Astrocyte (in vitro differentiated cells and primary cell): ENCODE measurements at regions not wholly inside any gene's neighbourhood (a gene's known extent, or its start where the extent isn't known, plus 50 kb on each side); places are given as distances from the start of the nearest gene placed in this dataset.

Source experiments
- CTCF ChIP-seq: IDR thresholded peaks from 2 replicates; pipeline ENCODE4 v1.5.1; 2011; ENCODE audit warnings: low read depth, mild to moderate bottlenecking, inconsistent platforms, low read length, moderate library complexity; ENCODE audit not compliant: insufficient read depth
- EZH2 ChIP-seq: IDR thresholded peaks from 2 replicates; pipeline ENCODE4 v1.6.1; 2012; ENCODE audit warnings: mild to moderate bottlenecking, low read length, inconsistent platforms; ENCODE audit not compliant: insufficient read depth

- TF ChIP-seq CTCF (no peak), EZH2 (no peak)
Observed at GRCh38 chr20:3354247-3354646, 53.2 kb downstream of the DNAAF9 start.
